IMR-90 (cell line): ENCODE measurements at regions not wholly inside any gene's neighbourhood (a gene's known extent, or its start where the extent isn't known, plus 50 kb on each side); places are given as distances from the start of the nearest gene placed in this dataset.

ENCODE experiments used
- ATAC-seq: fragments of 200-7000 bp; cut with Tn5 transposase; 2 replicates; pipeline ENCODE4 v1.9.1; 2020; ENCODE audit warnings: low read depth, mild to moderate bottlenecking, moderate library complexity
- BruUV-seq: library from RNA; stranded (reverse); fragments of 400-500 nt; replicated peaks from 2 replicates; lab custom pipeline; 2021; lab: Mats Ljungman, UMichigan
- CTCF ChIA-PET: fragments of 300-600 bp; formaldehyde crosslinking; extraction: SDS; loops from one replicate; lab custom pipeline; 2021; ENCODE audit warnings: antibody characterized with exemption; lab: Yijun Ruan, JAX
- POLR2A ChIA-PET: fragments of 300-600 bp; sonication (Branson Sonifier 250); formaldehyde crosslinking; loops from one replicate; lab custom pipeline; 2022; ENCODE audit warnings: antibody characterized with exemption; ENCODE audit not compliant: unreplicated experiment; lab: Charles Lee
- DNase-seq: peaks from one replicate; pipeline ENCODE4 v3.0.0; 2013
- H2AFZ ChIP-seq: replicated peaks from 2 replicates; pipeline ENCODE3; 2013; ENCODE audit warnings: low read length, mild to moderate bottlenecking; ENCODE audit not compliant: poor library complexity
- H2AK5ac ChIP-seq: 2 replicates; pipeline ENCODE4 v1.6.1; 2013; ENCODE audit warnings: low read depth, low read length, inconsistent platforms
- H2AK9ac ChIP-seq: replicated peaks from 2 replicates; pipeline ENCODE3; 2013; ENCODE audit warnings: mild to moderate bottlenecking, low read depth, low read length, moderate library complexity; ENCODE audit not compliant: poor library complexity
- H2BK120ac ChIP-seq: 2 replicates; pipeline ENCODE4 v1.6.1; 2013; ENCODE audit warnings: low read depth, low read length, inconsistent platforms
- H2BK15ac ChIP-seq: 3 replicates; pipeline ENCODE4 v1.6.1; 2013; ENCODE audit warnings: low read depth, low read length, inconsistent platforms
- H2BK20ac ChIP-seq: 2 replicates; pipeline ENCODE4 v1.6.1; 2013; ENCODE audit warnings: low read depth, mild to moderate bottlenecking, inconsistent platforms, low read length, moderate library complexity
- H2BK5ac ChIP-seq: 2 replicates; pipeline ENCODE4 v1.6.1; 2013; ENCODE audit warnings: mild to moderate bottlenecking, low read depth, low read length, inconsistent platforms; ENCODE audit not compliant: poor library complexity, severe bottlenecking
- H3K14ac ChIP-seq: replicated peaks from 2 replicates; pipeline ENCODE4 v1.6.1; 2013; ENCODE audit warnings: low read depth, low read length, inconsistent platforms
- H3K18ac ChIP-seq: 2 replicates; pipeline ENCODE4 v1.6.1; 2013; ENCODE audit warnings: low read depth, low read length, control low read depth
- H3K23ac ChIP-seq: 2 replicates; pipeline ENCODE4 v1.6.1; 2013; ENCODE audit warnings: low read depth, low read length, inconsistent platforms
- H3K27ac ChIP-seq: 2 replicates; pipeline ENCODE4 v1.5.1; 2013; ENCODE audit warnings: mild to moderate bottlenecking, control low read depth, low read length; ENCODE audit not compliant: insufficient read depth
- H3K27me3 ChIP-seq: 2 replicates; pipeline ENCODE4 v1.6.1; 2013; ENCODE audit warnings: low read length; ENCODE audit not compliant: control insufficient read depth, insufficient read depth
- H3K36me3 ChIP-seq: 2 replicates; pipeline ENCODE4 v1.6.1; 2013; ENCODE audit warnings: low read length, mixed read lengths; ENCODE audit not compliant: control insufficient read depth, insufficient read depth
- H3K4ac ChIP-seq: 2 replicates; pipeline ENCODE4 v1.6.1; 2013; ENCODE audit warnings: low read depth, low read length, inconsistent platforms
- H3K4me1 ChIP-seq: 2 replicates; pipeline ENCODE4 v1.6.1; 2013; ENCODE audit warnings: low read length, mixed read lengths; ENCODE audit not compliant: control insufficient read depth, insufficient read depth
- H3K4me2 ChIP-seq: 2 replicates; pipeline ENCODE4 v1.6.1; 2013; ENCODE audit warnings: low read depth, mild to moderate bottlenecking, control low read depth, low read length, moderate library complexity
- H3K4me3 ChIP-seq: 2 replicates; pipeline ENCODE4 v1.5.1; 2013; ENCODE audit warnings: low read depth, mild to moderate bottlenecking, control low read depth, low read length, moderate library complexity; ENCODE audit not compliant: insufficient read depth
- H3K56ac ChIP-seq: 2 replicates; pipeline ENCODE4 v1.6.1; 2013; ENCODE audit warnings: low read length, inconsistent platforms; ENCODE audit not compliant: insufficient read depth; ENCODE audit errors: extremely low read depth
- H3K79me1 ChIP-seq, 2 experiments: 2 replicates each; pipeline ENCODE4 v1.6.1; 2013; ENCODE audit warnings: low read length in 2 of 2, inconsistent platforms in 1 of 2, low read depth in 1 of 2
- H3K9ac ChIP-seq: 2 replicates; pipeline ENCODE4 v1.6.1; 2013; ENCODE audit warnings: low read depth, low read length, control low read depth
- H3K9me1 ChIP-seq: 2 replicates; pipeline ENCODE4 v1.6.1; 2013; ENCODE audit warnings: low read length, inconsistent platforms; ENCODE audit not compliant: insufficient read depth
- H3K9me3 ChIP-seq: 2 replicates; pipeline ENCODE4 v1.6.1; 2013; ENCODE audit warnings: low read length; ENCODE audit not compliant: control insufficient read depth, insufficient read depth
- H4K20me1 ChIP-seq: 2 replicates; pipeline ENCODE4 v1.6.1; 2013; ENCODE audit warnings: low read length, inconsistent platforms; ENCODE audit not compliant: insufficient read depth
- H4K5ac ChIP-seq: 2 replicates; pipeline ENCODE4 v1.6.1; 2013; ENCODE audit warnings: mild to moderate bottlenecking, low read depth, low read length, control low read depth
- H4K8ac ChIP-seq, 2 experiments: 2 replicates each; pipeline ENCODE4 v1.6.1; 2013; ENCODE audit warnings: low read depth in 2 of 2, low read length in 2 of 2, control low read depth in 1 of 2, inconsistent platforms in 1 of 2
- H4K91ac ChIP-seq: 2 replicates; pipeline ENCODE4 v1.6.1; 2013; ENCODE audit warnings: low read depth, low read length, inconsistent platforms; ENCODE audit not compliant: insufficient read depth
- BHLHE40 ChIP-seq: fragments of 150-350 bp; IDR thresholded peaks from 2 replicates; pipeline ENCODE4 v1.6.1; 2016; ENCODE audit warnings: mild to moderate bottlenecking, low read depth, low read length
- CEBPB ChIP-seq: IDR thresholded peaks from 2 replicates; pipeline ENCODE4 v1.6.1; 2012; ENCODE audit warnings: low read depth, low read length, improper control_type of control experiment
- CHD1 ChIP-seq: IDR thresholded peaks from 2 replicates; pipeline ENCODE4 v1.6.1; 2012; ENCODE audit warnings: low read depth, low read length, improper control_type of control experiment
- CTCF ChIP-seq: conservative IDR thresholded peaks from 2 replicates; pipeline ENCODE4 v1.5.1; 2012; ENCODE audit warnings: mild to moderate bottlenecking, low read depth, low read length, improper control_type of control experiment
- ELK1 ChIP-seq: fragments of 150-350 bp; IDR thresholded peaks from 2 replicates; pipeline ENCODE4 v1.6.1; 2016; ENCODE audit warnings: low read depth, mild to moderate bottlenecking, low read length, moderate library complexity, borderline replicate concordance
- FOS ChIP-seq: fragments of 150-350 bp; IDR thresholded peaks from 2 replicates; pipeline ENCODE4 v1.6.1; 2016; ENCODE audit warnings: low read depth, low read length
- MAFK ChIP-seq: IDR thresholded peaks from 2 replicates; pipeline ENCODE4 v1.6.1; 2012; ENCODE audit warnings: low read depth, low read length, improper control_type of control experiment
- MAZ ChIP-seq: IDR thresholded peaks from 2 replicates; pipeline ENCODE4 v1.6.1; 2012; ENCODE audit warnings: low read depth, mild to moderate bottlenecking, low read length, improper control_type of control experiment, moderate library complexity, borderline replicate concordance
- MXI1 ChIP-seq: IDR thresholded peaks from 2 replicates; pipeline ENCODE4 v1.6.1; 2012; ENCODE audit warnings: low read depth, mild to moderate bottlenecking, low read length, moderate library complexity, borderline replicate concordance
- NFE2L2 ChIP-seq: fragments of 150-350 bp; IDR thresholded peaks from 2 replicates; pipeline ENCODE4 v1.6.1; 2016; ENCODE audit warnings: low read depth, mild to moderate bottlenecking, low read length
- POLR2A ChIP-seq: IDR thresholded peaks from 2 replicates; pipeline ENCODE4 v1.6.1; 2012; ENCODE audit warnings: mild to moderate bottlenecking, low read depth, low read length
- RAD21 ChIP-seq: IDR thresholded peaks from 2 replicates; pipeline ENCODE4 v1.6.1; 2012; ENCODE audit warnings: low read length, improper control_type of control experiment
- RCOR1 ChIP-seq: IDR thresholded peaks from 2 replicates; pipeline ENCODE4 v1.6.1; 2012; ENCODE audit warnings: mild to moderate bottlenecking, low read length, improper control_type of control experiment; ENCODE audit not compliant: insufficient replicate concordance
- RFX5 ChIP-seq: IDR thresholded peaks from 2 replicates; pipeline ENCODE4 v1.8.0; 2012; ENCODE audit warnings: low read depth, mild to moderate bottlenecking, low read length, moderate library complexity
- SMC3 ChIP-seq: fragments of 150-350 bp; IDR thresholded peaks from 2 replicates; pipeline ENCODE4 v1.6.1; 2016; ENCODE audit warnings: low read depth, mild to moderate bottlenecking, antibody characterized with exemption, low read length, moderate library complexity
- USF2 ChIP-seq: fragments of 150-350 bp; IDR thresholded peaks from 2 replicates; pipeline ENCODE4 v1.6.1; 2017; ENCODE audit warnings: mild to moderate bottlenecking, antibody characterized with exemption, low read length, low read depth
- WGBS, 2 experiments: methylation state at CpG; one replicate each; pipeline versions ENCODE4 v1.1.5 to v1.1.7; 2013; ENCODE audit warnings: missing lambda C conversion rate in 2 of 2; ENCODE audit not compliant: insufficient read length in 1 of 2; ENCODE audit errors: extremely low coverage in 2 of 2; 5-methylcytosine and 5-hydroxymethylcytosine counted together
- dilution Hi-C: fragments of 300-500 bp; cut with HindIII; formaldehyde crosslinking; loops from one replicate; pipeline ENCODE4 v1.14.3; 2018; ENCODE audit warnings: low sequenced_read_pairs; ENCODE audit not compliant: unreplicated experiment
- in situ Hi-C: fragments of 300-500 bp; cut with MboI; formaldehyde crosslinking; loops from 3 replicates; pipeline ENCODE4 v1.14.3; 2019; ENCODE audit warnings: low sequenced_read_pairs, inconsistent platforms, mixed read lengths
- intact Hi-C: fragments of 100-400 bp; cut with micrococcal nuclease; formaldehyde crosslinking; loops from 2 replicates; pipeline ENCODE4 v1.10.0; 2022

GRCh38 chr10:77695186-77695585 lies 57.6 kb upstream of the KCNMA1 start:
- Histone ChIP-seq H3K9me3 (no peaks in the 10 kb centered on the region), H4K5ac (no peak overlapping the region), H3K4ac (no peak overlapping the region), H3K4me2 (no peak overlapping the region), H4K8ac (no peak overlapping the region), H3K36me3 (no peaks in the 10 kb centered on the region), H4K91ac (no peak overlapping the region), H2BK5ac (no peak overlapping the region), H3K79me1 (no peaks in the 10 kb centered on the region), H3K27me3 (peaks cover 27% of the 10 kb centered on the region), H3K56ac (no peak overlapping the region), H2BK20ac (no peak overlapping the region), H3K18ac (no peak overlapping the region), H2AK9ac (no peak overlapping the region), H2AFZ (no peak overlapping the region), H3K23ac (no peak overlapping the region), H2BK120ac (no peak overlapping the region), H3K27ac (no peak overlapping the region), H3K9ac (no peak overlapping the region), H2AK5ac (no peak overlapping the region), H3K9me1 (peaks cover 4% of the 10 kb centered on the region; the same call in 1 of the 2 replicates), H3K14ac (no peak overlapping the region), H4K20me1 (no peaks in the 10 kb centered on the region), H3K4me1 (no peaks in the 10 kb centered on the region), H2BK15ac (no peak overlapping the region), H3K4me3 (no peak overlapping the region)
- ATAC-seq: no peak
- ChIA-PET CTCF (interaction anchor here (1.5 kb wide), 1 partner anchor 17 kb away, joined by 3 read pairs; no protein-coding TSS in a partner anchor), POLR2A (no interaction called here)
- BruUV-seq: no TSS peak
- WGBS, 2 experiments: no CpG with 5 or more reads among the region's 1 CpG
- dilution Hi-C loops (no loop called here), in situ Hi-C loops (no loop called here), intact Hi-C loops (no loop called here)
- DNase-seq: no peak
- no peak for TF ChIP-seq NFE2L2
- no peak for TF ChIP-seq RCOR1
- no peak for TF ChIP-seq POLR2A
- no peak for TF ChIP-seq RFX5
- no peak for TF ChIP-seq CEBPB
- TF ChIP-seq RAD21: no peak
- TF ChIP-seq SMC3: no peak
- TF ChIP-seq CTCF: no peak
- no peak for TF ChIP-seq USF2
- no peak for TF ChIP-seq BHLHE40
- no peak for TF ChIP-seq ELK1
- TF ChIP-seq FOS: no peak
- TF ChIP-seq MAFK: no peak
- TF ChIP-seq MXI1: no peak
- TF ChIP-seq CHD1: no peak
- TF ChIP-seq MAZ: no peak
